ENCODE measurements at regions not wholly inside any gene's neighbourhood (a gene's known extent, or its start where the extent isn't known, plus 50 kb on each side); places are given as distances from the start of the nearest gene placed in this dataset.

DNA sequence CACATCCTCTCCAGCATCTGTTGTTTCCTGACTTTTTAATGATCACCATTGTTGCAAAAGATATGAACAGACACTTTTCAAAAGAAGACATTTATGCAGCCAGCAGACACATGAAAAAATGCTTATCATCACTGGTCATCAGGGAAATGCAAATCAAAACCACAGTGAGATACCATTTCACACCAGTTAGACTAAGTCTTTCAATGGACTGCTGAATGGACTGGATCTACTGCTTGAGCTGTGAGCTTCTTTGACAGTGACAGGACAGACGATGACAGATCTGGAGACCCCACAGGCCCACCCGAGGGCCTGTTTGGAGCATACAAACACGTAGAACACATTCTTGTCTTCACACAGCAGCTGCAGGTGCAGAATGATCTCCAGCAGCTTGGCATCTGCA, 266.1 kb upstream of the RIOK2 start (continued):
- TF ChIP-seq, protein P1, sequence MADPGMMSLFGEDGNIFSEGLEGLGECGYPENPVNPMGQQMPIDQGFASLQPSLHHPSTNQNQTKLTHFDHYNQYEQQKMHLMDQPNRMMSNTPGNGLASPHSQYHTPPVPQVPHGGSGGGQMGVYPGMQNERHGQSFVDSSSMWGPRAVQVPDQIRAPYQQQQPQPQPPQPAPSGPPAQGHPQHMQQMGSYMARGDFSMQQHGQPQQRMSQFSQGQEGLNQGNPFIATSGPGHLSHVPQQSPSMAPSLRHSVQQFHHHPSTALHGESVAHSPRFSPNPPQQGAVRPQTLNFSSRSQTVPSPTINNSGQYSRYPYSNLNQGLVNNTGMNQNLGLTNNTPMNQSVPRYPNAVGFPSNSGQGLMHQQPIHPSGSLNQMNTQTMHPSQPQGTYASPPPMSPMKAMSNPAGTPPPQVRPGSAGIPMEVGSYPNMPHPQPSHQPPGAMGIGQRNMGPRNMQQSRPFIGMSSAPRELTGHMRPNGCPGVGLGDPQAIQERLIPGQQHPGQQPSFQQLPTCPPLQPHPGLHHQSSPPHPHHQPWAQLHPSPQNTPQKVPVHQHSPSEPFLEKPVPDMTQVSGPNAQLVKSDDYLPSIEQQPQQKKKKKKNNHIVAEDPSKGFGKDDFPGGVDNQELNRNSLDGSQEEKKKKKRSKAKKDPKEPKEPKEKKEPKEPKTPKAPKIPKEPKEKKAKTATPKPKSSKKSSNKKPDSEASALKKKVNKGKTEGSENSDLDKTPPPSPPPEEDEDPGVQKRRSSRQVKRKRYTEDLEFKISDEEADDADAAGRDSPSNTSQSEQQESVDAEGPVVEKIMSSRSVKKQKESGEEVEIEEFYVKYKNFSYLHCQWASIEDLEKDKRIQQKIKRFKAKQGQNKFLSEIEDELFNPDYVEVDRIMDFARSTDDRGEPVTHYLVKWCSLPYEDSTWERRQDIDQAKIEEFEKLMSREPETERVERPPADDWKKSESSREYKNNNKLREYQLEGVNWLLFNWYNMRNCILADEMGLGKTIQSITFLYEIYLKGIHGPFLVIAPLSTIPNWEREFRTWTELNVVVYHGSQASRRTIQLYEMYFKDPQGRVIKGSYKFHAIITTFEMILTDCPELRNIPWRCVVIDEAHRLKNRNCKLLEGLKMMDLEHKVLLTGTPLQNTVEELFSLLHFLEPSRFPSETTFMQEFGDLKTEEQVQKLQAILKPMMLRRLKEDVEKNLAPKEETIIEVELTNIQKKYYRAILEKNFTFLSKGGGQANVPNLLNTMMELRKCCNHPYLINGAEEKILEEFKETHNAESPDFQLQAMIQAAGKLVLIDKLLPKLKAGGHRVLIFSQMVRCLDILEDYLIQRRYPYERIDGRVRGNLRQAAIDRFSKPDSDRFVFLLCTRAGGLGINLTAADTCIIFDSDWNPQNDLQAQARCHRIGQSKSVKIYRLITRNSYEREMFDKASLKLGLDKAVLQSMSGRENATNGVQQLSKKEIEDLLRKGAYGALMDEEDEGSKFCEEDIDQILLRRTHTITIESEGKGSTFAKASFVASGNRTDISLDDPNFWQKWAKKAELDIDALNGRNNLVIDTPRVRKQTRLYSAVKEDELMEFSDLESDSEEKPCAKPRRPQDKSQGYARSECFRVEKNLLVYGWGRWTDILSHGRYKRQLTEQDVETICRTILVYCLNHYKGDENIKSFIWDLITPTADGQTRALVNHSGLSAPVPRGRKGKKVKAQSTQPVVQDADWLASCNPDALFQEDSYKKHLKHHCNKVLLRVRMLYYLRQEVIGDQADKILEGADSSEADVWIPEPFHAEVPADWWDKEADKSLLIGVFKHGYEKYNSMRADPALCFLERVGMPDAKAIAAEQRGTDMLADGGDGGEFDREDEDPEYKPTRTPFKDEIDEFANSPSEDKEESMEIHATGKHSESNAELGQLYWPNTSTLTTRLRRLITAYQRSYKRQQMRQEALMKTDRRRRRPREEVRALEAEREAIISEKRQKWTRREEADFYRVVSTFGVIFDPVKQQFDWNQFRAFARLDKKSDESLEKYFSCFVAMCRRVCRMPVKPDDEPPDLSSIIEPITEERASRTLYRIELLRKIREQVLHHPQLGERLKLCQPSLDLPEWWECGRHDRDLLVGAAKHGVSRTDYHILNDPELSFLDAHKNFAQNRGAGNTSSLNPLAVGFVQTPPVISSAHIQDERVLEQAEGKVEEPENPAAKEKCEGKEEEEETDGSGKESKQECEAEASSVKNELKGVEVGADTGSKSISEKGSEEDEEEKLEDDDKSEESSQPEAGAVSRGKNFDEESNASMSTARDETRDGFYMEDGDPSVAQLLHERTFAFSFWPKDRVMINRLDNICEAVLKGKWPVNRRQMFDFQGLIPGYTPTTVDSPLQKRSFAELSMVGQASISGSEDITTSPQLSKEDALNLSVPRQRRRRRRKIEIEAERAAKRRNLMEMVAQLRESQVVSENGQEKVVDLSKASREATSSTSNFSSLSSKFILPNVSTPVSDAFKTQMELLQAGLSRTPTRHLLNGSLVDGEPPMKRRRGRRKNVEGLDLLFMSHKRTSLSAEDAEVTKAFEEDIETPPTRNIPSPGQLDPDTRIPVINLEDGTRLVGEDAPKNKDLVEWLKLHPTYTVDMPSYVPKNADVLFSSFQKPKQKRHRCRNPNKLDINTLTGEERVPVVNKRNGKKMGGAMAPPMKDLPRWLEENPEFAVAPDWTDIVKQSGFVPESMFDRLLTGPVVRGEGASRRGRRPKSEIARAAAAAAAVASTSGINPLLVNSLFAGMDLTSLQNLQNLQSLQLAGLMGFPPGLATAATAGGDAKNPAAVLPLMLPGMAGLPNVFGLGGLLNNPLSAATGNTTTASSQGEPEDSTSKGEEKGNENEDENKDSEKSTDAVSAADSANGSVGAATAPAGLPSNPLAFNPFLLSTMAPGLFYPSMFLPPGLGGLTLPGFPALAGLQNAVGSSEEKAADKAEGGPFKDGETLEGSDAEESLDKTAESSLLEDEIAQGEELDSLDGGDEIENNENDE (IDR thresholded peaks at IDR 0.05; ENCODE audit: insufficient replicate concordance, low read length): no peak
- no peak for TF ChIP-seq CBX8 (IDR thresholded peaks at IDR 0.05; ENCODE audit: borderline replicate concordance, low read depth, low read length)
- no peak for TF ChIP-seq TAF7 (optimal IDR thresholded peaks at IDR 0.05; ENCODE audit: borderline replicate concordance, low read depth, low read length)
- no peak for TF ChIP-seq PHF8 (conservative IDR thresholded peaks at IDR 0.05; ENCODE audit: low read depth, low read length)
- no peak for TF ChIP-seq GTF2F1 (IDR thresholded peaks at IDR 0.05; ENCODE audit: borderline replicate concordance, low read depth, low read length)
- TF ChIP-seq CTBP2 (IDR thresholded peaks at IDR 0.05; ENCODE audit: borderline replicate concordance, insufficient read depth, insufficient read length, low read length): no peak
- no peak for TF ChIP-seq MAFK (IDR thresholded peaks at IDR 0.05; ENCODE audit: low read depth, low read length)

Measured in H1 (cell line).